Lower leg skin (tissue), 3 donors: ENCODE measurements at regions not wholly inside any gene's neighbourhood (a gene's known extent, or its start where the extent isn't known, plus 50 kb on each side); places are given as distances from the start of the nearest gene placed in this dataset.

Source experiments
- POLR2A ChIP-seq, 2 donors: fragments of 450-650 bp; IDR thresholded peaks; one replicate each; pipeline ENCODE4 v1.6.1; 2016 to 2017; ENCODE audit warnings: antibody characterized with exemption in 2 of 2, mild to moderate bottlenecking in 1 of 2, moderate library complexity in 1 of 2
- TF ChIP-seq, protein P1 (sequence below), 3 donors: fragments of 450-650 bp; IDR thresholded peaks; one replicate each; pipeline ENCODE4 v1.5.1; 2016; ENCODE audit warnings: antibody characterized with exemption in 3 of 3, mild to moderate bottlenecking in 3 of 3, moderate library complexity in 2 of 3

DNA sequence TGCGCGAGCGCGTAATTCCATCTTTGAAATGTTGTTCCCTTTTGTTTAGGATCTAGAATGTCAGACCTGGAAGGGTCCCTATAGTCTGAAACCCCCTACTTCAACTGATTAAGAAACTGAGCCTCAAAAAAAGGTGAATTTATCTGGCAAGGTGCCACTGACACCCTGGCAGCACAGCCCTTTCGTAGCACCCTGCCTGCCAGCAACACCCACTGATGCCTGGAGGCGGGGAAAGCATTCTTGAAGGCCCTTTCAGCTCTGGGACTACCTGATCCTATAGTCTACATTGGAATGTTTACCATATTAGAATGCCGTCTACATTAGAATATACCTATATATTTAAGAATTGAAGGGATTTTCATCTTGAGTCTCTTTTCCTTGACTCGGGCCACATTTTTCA lies 542.3 kb downstream of the BUD13 start:
- TF ChIP-seq, protein P1, sequence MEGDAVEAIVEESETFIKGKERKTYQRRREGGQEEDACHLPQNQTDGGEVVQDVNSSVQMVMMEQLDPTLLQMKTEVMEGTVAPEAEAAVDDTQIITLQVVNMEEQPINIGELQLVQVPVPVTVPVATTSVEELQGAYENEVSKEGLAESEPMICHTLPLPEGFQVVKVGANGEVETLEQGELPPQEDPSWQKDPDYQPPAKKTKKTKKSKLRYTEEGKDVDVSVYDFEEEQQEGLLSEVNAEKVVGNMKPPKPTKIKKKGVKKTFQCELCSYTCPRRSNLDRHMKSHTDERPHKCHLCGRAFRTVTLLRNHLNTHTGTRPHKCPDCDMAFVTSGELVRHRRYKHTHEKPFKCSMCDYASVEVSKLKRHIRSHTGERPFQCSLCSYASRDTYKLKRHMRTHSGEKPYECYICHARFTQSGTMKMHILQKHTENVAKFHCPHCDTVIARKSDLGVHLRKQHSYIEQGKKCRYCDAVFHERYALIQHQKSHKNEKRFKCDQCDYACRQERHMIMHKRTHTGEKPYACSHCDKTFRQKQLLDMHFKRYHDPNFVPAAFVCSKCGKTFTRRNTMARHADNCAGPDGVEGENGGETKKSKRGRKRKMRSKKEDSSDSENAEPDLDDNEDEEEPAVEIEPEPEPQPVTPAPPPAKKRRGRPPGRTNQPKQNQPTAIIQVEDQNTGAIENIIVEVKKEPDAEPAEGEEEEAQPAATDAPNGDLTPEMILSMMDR (IDR thresholded peaks at IDR 0.05): no peak
- no peak for TF ChIP-seq POLR2A (IDR thresholded peaks at IDR 0.05)
